GM18505 (cell line): ENCODE measurements at regions not wholly inside any gene's neighbourhood (a gene's known extent, or its start where the extent isn't known, plus 50 kb on each side); places are given as distances from the start of the nearest gene placed in this dataset.

Source experiments
- ATAC-seq: cut with Tn5 transposase; IDR thresholded peaks from one replicate; pipeline ENCODE4 v1.9.1; 2021; ENCODE audit not compliant: unreplicated experiment
- POLR2A ChIP-seq: IDR thresholded peaks from 4 replicates; pipeline ENCODE4 v1.6.1; 2011; ENCODE audit warnings: borderline replicate concordance; ENCODE audit not compliant: insufficient read depth, insufficient read length; ENCODE audit errors: extremely low read depth

DNA sequence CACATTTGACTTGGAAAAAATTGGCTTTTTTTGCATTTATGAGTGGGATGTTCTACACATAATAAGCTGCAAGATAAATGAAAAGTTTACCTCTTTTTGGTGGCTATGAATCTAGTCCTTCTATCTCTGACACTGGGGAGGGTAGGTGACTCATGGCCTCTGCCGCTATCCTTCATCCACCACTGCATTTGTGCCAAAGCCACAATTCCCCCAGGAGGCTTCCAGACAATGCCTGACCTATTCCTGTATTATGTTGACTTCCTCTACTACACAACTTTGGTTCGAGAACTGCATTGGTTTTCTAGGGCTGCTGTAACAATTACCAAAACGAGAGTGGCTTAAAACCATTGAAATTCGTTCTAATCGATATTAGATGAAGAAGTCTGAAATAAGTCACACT is 245.6 kb downstream of the TRAM1L1 start:
- TF ChIP-seq POLR2A, result no peak
- no peak for ATAC-seq

DNA sequence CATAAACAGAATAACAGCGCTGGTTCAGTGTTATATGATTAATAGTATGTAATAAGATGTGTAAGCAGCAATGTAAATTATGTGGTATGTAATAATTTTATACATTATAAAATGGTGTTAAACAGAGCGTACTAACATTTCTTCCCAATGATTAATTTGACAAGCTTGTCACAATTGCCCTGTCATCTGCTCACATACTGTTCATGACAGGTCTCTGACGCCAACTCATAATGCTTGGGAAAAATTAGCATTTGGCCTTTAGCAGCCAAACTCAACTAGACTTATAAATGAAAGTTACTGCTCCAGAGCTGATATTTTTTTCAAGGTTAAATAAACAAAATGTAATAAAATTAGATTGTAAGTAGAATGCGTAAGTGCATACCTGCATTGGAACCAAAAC is 246.8 kb downstream of the TRAM1L1 start:
- TF ChIP-seq POLR2A, result no peak
- no peak for ATAC-seq

DNA sequence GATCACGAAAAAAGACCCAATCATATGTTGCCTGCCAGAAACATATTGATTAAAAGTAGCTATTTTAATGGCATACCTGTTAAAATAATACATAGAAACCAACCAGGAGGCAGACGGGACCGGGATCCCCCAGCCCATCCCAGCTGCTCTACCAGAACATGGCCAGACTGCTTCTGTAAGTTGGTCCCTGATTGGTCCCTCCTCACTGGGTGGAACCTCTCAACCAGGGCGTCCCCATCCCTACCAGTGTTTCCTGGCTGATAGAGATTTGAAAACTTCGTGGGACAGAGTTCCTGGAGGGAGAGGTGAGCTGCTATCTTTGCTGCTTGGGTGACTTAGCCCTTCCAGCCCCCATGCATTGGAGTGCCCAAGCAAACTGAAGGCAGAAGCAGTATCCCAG is 256.2 kb downstream of the TRAM1L1 start:
- ATAC-seq, result no peak

DNA sequence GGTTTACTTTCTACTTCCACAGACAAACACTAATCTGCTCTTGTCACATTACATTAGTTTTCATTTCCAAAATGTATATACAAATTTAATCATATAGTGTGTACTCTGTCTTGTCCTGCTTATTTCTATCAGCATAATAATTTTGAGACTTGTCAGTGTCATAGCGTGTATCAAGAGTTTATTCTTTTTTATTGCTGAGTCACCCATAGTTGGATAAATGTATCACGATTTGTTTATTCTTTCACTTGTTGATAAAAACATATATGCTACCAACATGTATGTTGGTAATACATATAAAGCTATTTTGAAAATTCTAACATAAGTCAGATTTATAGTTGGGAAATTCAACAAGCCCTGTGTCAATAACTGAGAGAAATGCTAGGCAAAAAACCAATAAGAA is 261.2 kb downstream of the TRAM1L1 start:
- no peak for ATAC-seq
- TF ChIP-seq POLR2A, result no peak

More for the DNA sequence above, 256.2 kb downstream of the TRAM1L1 start:
- no peak for TF ChIP-seq POLR2A

DNA sequence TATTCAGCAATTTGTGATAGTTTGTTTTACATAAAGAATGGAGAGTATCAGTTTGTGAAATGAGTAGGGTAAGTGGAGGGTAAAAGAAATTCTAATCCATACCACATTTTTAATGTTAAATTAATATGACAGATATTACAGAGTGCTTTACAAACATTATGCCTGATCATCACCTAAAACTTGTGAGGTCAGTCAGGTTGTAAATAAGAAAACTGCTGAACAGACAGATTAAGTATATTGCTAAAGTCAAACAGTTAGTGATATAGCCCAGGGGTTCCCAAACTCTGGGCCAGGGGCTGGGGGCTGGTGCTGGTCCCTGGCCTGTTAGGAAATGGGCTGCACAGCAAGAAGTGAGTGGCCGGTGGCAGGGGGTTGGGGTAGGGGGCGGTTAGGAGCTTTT is 273.6 kb downstream of the TRAM1L1 start:
- no peak for TF ChIP-seq POLR2A
- no peak for ATAC-seq

DNA sequence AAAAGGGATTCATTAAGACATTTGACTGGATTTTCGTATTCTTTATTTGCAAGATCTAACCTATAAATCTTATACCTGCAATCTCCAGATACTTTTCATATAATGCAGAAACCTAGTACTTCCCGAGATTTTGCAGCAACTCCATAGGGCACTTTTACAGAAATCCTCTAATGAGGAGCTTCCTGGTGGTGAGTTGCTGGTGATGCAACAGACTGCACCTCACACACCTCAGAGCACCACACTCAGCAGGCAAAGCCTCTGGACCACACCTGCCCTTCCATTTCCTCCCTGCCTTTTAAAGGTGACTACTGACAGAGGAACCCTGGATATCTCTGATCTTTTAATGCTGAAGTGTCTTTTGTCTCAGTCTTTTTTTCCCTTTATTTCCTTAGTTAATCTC is 289.4 kb downstream of the TRAM1L1 start:
- no peak for ATAC-seq
- TF ChIP-seq POLR2A, result no peak

DNA sequence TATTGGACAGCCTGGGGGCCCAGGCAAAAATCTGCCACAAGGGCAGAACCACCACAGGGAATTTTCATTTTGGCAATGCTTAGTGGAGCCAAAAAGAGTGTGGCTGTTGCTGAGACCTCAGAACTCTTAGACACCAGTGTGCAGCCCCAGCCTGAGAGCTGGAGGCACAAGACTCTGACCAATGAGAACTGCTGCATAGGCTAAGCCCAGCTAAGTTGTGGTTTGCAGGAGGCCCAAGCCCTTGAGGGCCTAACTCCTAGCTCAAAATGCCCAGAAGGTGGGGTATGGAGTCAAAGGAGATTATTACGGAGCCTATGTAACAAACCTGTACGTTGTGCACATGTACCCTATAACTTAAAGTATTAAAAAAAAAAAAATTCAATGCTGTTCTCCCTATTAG is 296.7 kb downstream of the TRAM1L1 start:
- ATAC-seq, result no peak
- TF ChIP-seq POLR2A, result no peak

DNA sequence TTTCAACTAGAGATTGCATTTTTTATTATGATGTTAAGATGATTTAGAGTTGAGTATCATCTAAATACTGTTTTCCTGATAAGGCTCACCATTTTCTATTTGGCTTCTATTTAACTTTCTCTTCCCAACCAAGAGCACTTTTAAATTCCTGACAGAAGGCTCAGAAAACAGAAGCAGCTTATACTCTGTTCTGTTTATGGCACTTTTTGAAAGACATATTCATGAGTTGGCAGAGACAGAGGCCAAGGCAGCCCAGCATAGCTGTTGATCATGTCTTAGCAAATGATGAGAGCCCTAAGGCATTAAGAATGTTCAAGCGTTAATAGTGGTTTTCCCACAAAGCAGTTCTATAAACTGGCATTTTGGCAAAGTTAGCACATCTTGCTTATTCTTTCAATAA is 330.3 kb downstream of the TRAM1L1 start:
- ATAC-seq, result no peak
- no peak for TF ChIP-seq POLR2A

DNA sequence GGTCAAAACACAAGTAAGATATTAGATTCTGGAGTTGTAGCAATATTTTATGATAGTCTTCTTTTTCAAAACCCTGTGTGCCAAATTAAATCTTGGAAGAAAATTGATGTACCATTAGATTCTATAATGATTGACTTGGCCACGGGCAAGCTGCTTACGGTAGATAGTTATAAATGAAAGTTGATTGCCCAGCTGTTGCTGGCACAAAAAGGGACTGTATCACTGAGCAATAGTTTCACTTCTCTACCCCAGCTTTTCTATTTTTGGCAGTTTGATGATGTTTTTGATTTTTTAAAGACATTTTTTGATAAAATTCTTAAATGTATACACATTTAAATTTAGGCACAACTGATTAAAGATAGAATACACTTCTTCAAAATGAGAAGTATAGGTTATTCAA is 333.3 kb downstream of the TRAM1L1 start:
- TF ChIP-seq POLR2A, result no peak
- no peak for ATAC-seq

DNA sequence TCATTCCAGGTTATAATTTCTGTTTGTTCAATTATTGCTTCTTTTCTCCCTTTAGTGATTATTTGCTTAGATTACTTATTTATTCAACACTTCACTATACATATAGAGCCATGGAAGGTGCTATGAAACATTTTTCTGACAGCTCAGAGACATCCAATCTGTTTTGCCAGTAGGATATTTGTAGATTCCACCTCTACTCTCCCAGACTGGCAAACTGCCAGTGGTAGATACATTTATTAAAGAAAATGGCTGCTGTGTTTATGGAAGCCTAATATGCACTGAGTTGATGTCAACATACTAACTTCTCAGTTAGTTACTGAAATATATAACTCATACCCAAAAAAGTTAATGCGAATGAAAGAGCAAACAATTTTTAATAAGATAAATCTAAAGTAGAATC is 348.6 kb downstream of the TRAM1L1 start:
- TF ChIP-seq POLR2A, result no peak
- ATAC-seq, result no peak

DNA sequence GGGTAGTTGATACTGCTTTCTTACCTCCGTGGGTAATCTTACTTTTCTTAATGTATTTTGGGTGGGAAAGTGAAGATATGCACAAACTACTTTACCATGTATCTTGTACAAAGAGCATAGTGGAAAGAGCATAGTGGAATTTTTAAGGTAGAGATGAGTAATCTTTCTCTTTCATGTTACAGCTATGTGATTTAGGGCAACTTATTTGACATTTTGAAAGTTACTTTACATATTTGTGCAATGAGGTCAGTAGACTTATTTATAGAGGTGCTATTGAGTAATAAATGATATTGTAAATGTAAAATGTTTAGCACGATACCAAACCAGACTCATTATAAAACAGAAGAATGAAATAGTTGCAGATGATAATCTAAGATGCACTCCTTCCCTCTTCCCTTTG is 351.2 kb downstream of the TRAM1L1 start:
- ATAC-seq, result no peak
- no peak for TF ChIP-seq POLR2A

DNA sequence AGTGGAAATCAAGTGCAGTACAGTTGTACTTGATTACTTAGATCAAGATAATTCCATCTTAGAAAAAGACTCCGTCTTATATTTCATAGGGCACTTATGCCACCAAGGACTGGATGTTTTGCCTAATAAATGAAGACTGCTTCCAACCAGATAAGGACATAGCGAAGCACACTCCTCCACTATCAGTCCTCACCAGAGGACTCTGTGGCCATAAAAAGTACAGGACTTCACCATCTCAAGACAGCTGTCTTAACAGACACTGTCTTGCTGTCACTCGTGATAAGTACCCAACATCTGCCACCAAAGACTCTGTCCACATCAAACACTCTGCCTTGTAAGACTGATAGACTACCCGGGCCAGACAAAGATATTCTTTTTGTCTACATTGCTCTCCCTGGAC is 352.0 kb downstream of the TRAM1L1 start:
- no peak for ATAC-seq
- TF ChIP-seq POLR2A, result no peak

DNA sequence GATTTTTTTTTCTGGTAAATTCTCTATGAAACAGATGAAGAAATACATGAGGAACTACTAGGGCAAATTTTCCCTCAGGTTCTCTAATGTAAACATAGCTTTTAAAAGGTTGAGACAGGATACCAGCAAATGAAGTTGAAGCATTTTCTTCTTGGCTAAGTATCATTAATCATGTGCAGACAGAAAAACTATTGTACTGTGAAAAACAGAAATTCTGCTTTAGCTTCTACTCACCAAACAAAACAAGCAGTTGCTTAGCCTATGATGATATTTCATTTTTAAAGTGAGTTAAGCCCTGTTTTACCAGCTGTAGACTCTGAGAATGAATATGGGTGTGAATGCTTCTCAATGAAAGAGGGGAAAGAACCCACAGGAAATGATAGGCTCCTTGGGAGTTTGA is 358.9 kb downstream of the TRAM1L1 start:
- ATAC-seq, result no peak
- no peak for TF ChIP-seq POLR2A

DNA sequence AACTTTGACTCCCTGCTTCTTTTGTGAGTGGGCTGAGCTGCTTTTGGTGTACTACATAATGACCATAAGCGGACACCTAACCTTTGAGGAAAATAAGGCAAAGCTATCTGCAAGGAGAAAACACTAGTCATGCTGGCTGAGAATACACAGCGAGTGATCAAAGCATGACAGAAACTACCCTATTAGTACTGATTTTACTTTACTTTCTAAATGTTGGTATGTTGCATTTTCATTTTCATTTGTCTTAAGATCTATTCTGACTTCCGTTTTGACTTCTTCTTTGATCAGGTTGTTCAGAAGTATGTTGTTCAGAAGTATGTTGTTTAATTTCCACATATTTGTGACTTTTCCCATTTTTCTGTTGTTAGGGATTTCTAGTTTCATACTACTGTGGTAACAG is 361.1 kb downstream of the TRAM1L1 start:
- ATAC-seq, result peak; percentile 93
- no peak for TF ChIP-seq POLR2A

DNA sequence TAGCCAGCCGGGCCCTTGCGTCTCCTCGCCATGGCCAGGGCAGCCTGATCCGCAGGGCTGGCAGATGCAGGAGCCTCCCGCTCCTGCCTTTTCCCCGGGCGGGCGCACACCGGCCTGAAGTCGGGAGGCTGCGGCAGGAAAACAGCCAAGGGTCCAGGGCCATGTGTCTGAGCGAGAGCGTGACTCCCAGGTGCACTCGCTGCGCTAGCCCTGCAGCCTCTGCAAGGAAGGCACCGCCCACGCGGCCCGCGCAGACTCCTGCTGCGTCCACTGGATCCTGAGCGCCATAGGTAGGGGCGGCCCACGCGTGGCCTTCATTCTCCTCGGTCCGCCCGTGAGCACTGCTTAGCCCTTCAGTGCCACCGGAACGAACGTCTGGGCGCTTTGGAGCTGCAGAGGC is 379.9 kb downstream of the TRAM1L1 start:
- TF ChIP-seq POLR2A, result no peak
- ATAC-seq, result no peak
